ENCODE measurements at regions not wholly inside any gene's neighbourhood (a gene's known extent, or its start where the extent isn't known, plus 50 kb on each side); places are given as distances from the start of the nearest gene placed in this dataset.
"Not testable (repeated sequence)": the region's sequence is repeated elsewhere in the genome, so short reads cannot be mapped to it uniquely, and the experiment has no call there.

DNA sequence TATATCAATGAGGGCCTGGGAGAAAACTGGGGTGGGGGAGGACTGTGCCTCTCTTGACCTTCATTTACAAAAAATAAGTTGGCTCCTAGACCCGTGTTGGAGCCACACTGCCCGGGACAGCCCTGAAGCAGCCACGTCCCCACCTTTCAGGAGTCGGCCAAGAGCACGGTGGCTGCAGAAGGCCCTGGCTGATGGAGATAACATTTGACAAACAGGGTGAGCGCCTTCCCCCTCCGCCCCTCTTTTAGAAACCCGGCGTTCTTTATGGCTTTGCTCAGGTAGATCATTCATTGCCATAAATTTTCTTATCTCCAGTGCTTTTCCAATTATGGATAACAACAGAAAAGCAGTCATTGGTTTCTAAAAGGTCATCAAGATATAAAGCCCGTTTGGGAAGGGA, 398.1 kb upstream of the TNRC6C start:
- no peak overlapping the region for H3K27ac ChIP-seq
- TF ChIP-seq, protein P1, sequence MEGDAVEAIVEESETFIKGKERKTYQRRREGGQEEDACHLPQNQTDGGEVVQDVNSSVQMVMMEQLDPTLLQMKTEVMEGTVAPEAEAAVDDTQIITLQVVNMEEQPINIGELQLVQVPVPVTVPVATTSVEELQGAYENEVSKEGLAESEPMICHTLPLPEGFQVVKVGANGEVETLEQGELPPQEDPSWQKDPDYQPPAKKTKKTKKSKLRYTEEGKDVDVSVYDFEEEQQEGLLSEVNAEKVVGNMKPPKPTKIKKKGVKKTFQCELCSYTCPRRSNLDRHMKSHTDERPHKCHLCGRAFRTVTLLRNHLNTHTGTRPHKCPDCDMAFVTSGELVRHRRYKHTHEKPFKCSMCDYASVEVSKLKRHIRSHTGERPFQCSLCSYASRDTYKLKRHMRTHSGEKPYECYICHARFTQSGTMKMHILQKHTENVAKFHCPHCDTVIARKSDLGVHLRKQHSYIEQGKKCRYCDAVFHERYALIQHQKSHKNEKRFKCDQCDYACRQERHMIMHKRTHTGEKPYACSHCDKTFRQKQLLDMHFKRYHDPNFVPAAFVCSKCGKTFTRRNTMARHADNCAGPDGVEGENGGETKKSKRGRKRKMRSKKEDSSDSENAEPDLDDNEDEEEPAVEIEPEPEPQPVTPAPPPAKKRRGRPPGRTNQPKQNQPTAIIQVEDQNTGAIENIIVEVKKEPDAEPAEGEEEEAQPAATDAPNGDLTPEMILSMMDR (IDR thresholded peaks at IDR 0.05) = no peak
- no peak for TF ChIP-seq ZFX (IDR thresholded peaks at IDR 0.05; ENCODE audit: borderline replicate concordance)

- H3K27ac ChIP-seq = no peak overlapping the region
- TF ChIP-seq, protein P1 (IDR thresholded peaks at IDR 0.05) = no peak
- TF ChIP-seq ZFX (IDR thresholded peaks at IDR 0.05; ENCODE audit: borderline replicate concordance) = no peak
Observed at GRCh38 chr17:77560841-77561240, 397.7 kb upstream of the TNRC6C start.

DNA sequence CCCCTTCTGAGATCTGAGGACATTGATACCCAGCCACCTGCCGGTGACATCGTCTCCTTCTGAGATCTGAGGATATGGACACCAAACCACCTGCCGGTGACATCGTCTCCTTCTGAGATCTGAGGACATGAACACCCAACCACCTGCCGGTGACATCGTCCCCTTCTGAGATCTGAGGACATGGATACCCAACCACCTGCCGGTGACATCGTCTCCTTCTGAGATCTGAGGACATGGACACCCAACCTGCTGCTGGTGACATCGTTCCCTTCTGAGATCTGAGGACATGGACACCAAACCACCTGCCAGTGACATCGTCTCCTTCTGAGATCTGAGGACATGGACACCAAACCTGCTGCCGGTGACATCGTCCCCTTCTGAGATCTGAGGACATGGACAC, 396.1 kb upstream of the TNRC6C start:
- H3K27ac ChIP-seq = not testable (repeated sequence)

DNA sequence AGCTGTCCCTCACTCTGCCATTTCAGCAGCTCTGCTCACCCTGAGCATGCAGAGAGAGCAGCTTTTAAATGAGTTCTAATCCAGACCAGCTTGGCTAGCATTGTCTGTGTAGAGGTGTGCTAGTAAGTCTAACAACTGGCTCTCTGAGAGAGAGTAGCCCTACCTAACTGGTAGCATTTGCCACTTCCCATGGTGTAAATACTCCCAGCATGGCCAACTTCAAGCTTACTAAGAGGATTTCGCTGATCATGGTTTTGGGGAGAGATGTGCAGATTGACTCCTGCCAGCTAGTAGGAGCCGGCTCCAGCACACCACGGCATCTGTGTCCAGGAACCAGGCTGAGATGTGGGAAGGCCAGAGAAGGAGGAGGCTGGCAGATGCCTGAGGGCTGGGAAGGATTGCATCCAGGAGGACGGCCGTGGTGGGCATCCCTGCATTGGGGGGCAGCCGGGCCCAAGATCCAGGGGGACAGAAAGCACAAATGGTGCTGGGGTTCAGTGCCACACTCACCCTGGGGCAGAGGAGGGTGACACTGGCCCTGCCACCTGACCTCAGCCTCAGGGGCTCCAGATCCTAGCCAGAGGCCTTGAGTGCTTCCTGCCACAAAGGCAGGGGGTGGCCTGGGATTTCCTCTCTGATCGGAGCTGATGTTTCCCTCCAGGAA, 394.9 kb upstream of the TNRC6C start:
- no peak overlapping the region for H3K27ac ChIP-seq
- TF ChIP-seq, protein P1 (IDR thresholded peaks at IDR 0.05) = no peak
- no peak for TF ChIP-seq ZFX (IDR thresholded peaks at IDR 0.05; ENCODE audit: borderline replicate concordance)

DNA sequence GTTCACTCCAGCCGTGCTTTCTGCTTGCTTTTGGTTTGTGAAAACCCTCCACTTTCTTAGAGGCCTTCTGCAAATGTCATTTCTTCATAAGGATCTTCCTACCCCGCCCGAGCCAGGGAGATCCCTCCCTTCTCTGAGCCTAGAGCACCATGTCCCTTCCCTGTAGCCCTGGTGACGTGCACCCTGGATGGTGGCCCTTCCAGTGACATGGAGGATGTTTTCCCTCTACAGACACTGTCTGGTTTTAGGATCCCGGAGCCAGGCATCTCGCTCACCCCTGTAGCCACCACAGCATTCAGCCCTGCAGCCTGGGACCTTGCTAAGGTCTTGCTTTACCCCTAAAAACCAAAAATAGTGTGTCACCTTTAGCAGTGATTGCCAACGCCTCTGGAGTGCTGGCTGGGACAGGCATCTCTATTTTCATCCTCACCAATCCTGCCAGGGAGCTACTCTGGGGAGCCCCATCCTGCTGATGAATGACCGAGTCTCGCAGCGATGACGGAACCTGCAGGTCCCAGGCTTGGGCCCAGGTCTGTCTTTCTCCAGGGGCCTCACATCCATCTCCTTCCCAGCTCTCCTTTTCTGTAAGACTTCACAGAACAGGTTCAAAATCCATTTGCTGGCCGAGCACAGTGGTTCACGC, 394.1 kb upstream of the TNRC6C start:
- TF ChIP-seq, protein P1 (IDR thresholded peaks at IDR 0.05) = no peak
- no peak for TF ChIP-seq ZFX (IDR thresholded peaks at IDR 0.05; ENCODE audit: borderline replicate concordance)
- no peak overlapping the region for H3K27ac ChIP-seq

GRCh38 chr17:77565166-77565565, 393.3 kb upstream of the TNRC6C start:
- H3K27ac ChIP-seq = no peak overlapping the region
- TF ChIP-seq, protein P1 (IDR thresholded peaks at IDR 0.05) = no peak
- TF ChIP-seq ZFX (IDR thresholded peaks at IDR 0.05; ENCODE audit: borderline replicate concordance) = no peak

DNA sequence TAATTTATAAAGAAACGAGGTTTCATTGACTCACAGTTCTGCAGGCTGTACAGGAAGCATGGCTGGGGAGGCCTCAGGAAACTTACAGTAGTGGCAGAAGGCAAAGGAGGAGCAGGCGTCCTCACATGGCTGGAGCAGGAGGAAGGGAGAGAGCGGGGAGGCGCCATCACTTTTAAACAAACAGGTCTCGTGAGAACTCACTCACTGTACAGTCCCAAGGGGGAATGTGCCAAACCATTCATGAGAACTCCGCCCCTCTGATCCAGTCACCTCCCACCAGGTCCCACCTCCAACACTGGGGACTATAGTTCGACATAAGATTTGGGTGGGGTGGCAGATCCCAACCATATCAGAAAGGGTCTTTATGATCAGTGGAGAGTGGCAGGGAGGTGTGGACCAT, 392.4 kb upstream of the TNRC6C start:
- TF ChIP-seq, protein P1 (IDR thresholded peaks at IDR 0.05) = no peak
- no peak for TF ChIP-seq ZFX (IDR thresholded peaks at IDR 0.05; ENCODE audit: borderline replicate concordance)
- H3K27ac ChIP-seq = no peak overlapping the region

Data from 22Rv1 (cell line).